MM.1S (cell line): ENCODE measurements at regions not wholly inside any gene's neighbourhood (a gene's known extent, or its start where the extent isn't known, plus 50 kb on each side); places are given as distances from the start of the nearest gene placed in this dataset.

ENCODE experiments used
- DNase-seq: peaks from one replicate; pipeline ENCODE4 v3.0.0-alpha.2; 2015
- H2AFZ ChIP-seq: fragments of 300-600 bp; sonication (generic); 2 replicates; pipeline ENCODE4 v1.6.0; 2016; ENCODE audit warnings: antibody characterized with exemption, low read length
- H3F3A ChIP-seq: fragments of 300-600 bp; sonication (generic); 2 replicates; pipeline ENCODE4 v1.6.1; 2016; ENCODE audit warnings: mild to moderate bottlenecking, antibody characterized with exemption, low read length, moderate library complexity, mixed read lengths; ENCODE audit not compliant: insufficient read depth
- H3K27ac ChIP-seq: fragments of 300-600 bp; sonication (generic); 2 replicates; pipeline ENCODE4 v1.5.1; 2016; ENCODE audit warnings: mild to moderate bottlenecking, low read length
- H3K27me3 ChIP-seq: fragments of 300-600 bp; sonication (generic); replicated peaks from 2 replicates; pipeline ENCODE4 v1.6.0; 2016; ENCODE audit warnings: low read length; ENCODE audit not compliant: insufficient read depth
- H3K36me3 ChIP-seq: fragments of 300-600 bp; sonication (generic); replicated peaks from 2 replicates; pipeline ENCODE4 v1.6.1; 2016; ENCODE audit warnings: mild to moderate bottlenecking, low read length, mixed read lengths; ENCODE audit not compliant: insufficient read depth
- H3K4me1 ChIP-seq: fragments of 300-600 bp; sonication (generic); 2 replicates; pipeline ENCODE4 v1.6.1; 2016; ENCODE audit warnings: low read length, mixed read lengths
- H3K4me2 ChIP-seq: fragments of 300-600 bp; sonication (generic); 2 replicates; pipeline ENCODE4 v1.6.0; 2016; ENCODE audit warnings: low read depth, low read length
- H3K4me3 ChIP-seq: fragments of 300-600 bp; sonication (generic); 2 replicates; pipeline ENCODE4 v1.5.1; 2016; ENCODE audit warnings: low read length, mixed read lengths
- H3K79me2 ChIP-seq: fragments of 300-600 bp; sonication (generic); 2 replicates; pipeline ENCODE4 v1.6.1; 2016; ENCODE audit warnings: mixed run types, low read length, mixed read lengths
- H3K9ac ChIP-seq: fragments of 300-600 bp; sonication (generic); 2 replicates; pipeline ENCODE4 v1.6.1; 2016; ENCODE audit warnings: low read length, mixed read lengths
- H3K9me2 ChIP-seq: fragments of 300-600 bp; sonication (generic); replicated peaks from 2 replicates; pipeline ENCODE4 v1.6.1; 2016; ENCODE audit warnings: mild to moderate bottlenecking, low read length, mixed read lengths; ENCODE audit not compliant: insufficient read depth
- H3K9me3 ChIP-seq: fragments of 300-600 bp; sonication (generic); replicated peaks from 2 replicates; pipeline ENCODE4 v1.6.1; 2016; ENCODE audit warnings: mild to moderate bottlenecking, low read length, mixed read lengths; ENCODE audit not compliant: insufficient read depth
- H4K20me1 ChIP-seq: fragments of 300-600 bp; sonication (generic); 2 replicates; pipeline ENCODE4 v1.6.1; 2016; ENCODE audit warnings: mild to moderate bottlenecking, low read length, moderate library complexity, mixed read lengths; ENCODE audit not compliant: insufficient read depth
- EZH2 ChIP-seq: fragments of 300-600 bp; sonication (generic); optimal IDR thresholded peaks from 2 replicates; pipeline ENCODE3; 2017; ENCODE audit warnings: low read depth, mild to moderate bottlenecking, antibody characterized with exemption, low read length, mixed read lengths
- EZH2phosphoT487 ChIP-seq: fragments of 300-600 bp; sonication (generic); IDR thresholded peaks from 2 replicates; pipeline ENCODE4 v1.6.1; 2018; ENCODE audit warnings: antibody characterized with exemption, low read length
- TF ChIP-seq, protein P1 (sequence below): fragments of 300-600 bp; sonication (generic); IDR thresholded peaks from 2 replicates; pipeline ENCODE4 v1.5.1; 2016; ENCODE audit warnings: antibody characterized with exemption, low read length, mixed read lengths

- no peak overlapping the region for H3K4me2 ChIP-seq
- H3K36me3 ChIP-seq: no peaks in the 10 kb centered on the region
- H3K4me3 ChIP-seq: no peak overlapping the region
- H3K9ac ChIP-seq: no peak overlapping the region
- no peaks in the 10 kb centered on the region for H3K4me1 ChIP-seq
- H3K79me2 ChIP-seq: no peaks in the 10 kb centered on the region
- TF ChIP-seq EZH2phosphoT487: no peak
- TF ChIP-seq, protein P1, sequence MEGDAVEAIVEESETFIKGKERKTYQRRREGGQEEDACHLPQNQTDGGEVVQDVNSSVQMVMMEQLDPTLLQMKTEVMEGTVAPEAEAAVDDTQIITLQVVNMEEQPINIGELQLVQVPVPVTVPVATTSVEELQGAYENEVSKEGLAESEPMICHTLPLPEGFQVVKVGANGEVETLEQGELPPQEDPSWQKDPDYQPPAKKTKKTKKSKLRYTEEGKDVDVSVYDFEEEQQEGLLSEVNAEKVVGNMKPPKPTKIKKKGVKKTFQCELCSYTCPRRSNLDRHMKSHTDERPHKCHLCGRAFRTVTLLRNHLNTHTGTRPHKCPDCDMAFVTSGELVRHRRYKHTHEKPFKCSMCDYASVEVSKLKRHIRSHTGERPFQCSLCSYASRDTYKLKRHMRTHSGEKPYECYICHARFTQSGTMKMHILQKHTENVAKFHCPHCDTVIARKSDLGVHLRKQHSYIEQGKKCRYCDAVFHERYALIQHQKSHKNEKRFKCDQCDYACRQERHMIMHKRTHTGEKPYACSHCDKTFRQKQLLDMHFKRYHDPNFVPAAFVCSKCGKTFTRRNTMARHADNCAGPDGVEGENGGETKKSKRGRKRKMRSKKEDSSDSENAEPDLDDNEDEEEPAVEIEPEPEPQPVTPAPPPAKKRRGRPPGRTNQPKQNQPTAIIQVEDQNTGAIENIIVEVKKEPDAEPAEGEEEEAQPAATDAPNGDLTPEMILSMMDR: no peak
- no peak for TF ChIP-seq EZH2
- no peaks in the 10 kb centered on the region for H3K9me2 ChIP-seq
- H3K9me3 ChIP-seq: no peaks in the 10 kb centered on the region
- H3F3A ChIP-seq: no peaks in the 10 kb centered on the region
- no peaks in the 10 kb centered on the region for H4K20me1 ChIP-seq
- no peaks in the 10 kb centered on the region for H3K27me3 ChIP-seq
- H3K27ac ChIP-seq: no peak overlapping the region
- no peak overlapping the region for H2AFZ ChIP-seq
- no peak for DNase-seq
Observed at GRCh38 chr2:234569776-234570430, 73.0 kb upstream of the ARL4C start.

DNA sequence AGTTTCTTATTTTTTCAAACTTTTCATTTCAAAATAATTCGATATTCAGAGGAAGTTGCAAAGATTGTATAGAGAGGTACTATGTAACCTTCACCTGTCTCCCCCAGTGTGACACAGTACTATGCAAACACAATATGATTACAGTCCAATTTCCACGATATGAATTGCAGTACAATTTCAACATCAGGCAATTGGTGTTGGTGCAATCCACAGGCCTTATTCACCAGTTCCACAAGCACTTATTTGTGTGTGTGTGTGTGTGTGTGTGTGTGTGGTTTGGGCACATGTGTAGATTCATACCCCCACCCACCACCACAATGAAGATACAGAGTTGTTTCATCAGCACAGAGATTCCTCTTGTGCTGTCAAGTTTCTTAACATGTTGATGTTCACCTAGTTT is 69.7 kb upstream of the ARL4C start:
- Histone ChIP-seq H3K4me1 (no peaks in the 10 kb centered on the region), H3K9ac (no peak overlapping the region), H3K9me2 (no peaks in the 10 kb centered on the region), H3K4me3 (no peak overlapping the region), H3K4me2 (no peak overlapping the region), H3K79me2 (no peaks in the 10 kb centered on the region), H4K20me1 (no peaks in the 10 kb centered on the region), H3K36me3 (no peaks in the 10 kb centered on the region), H3K27ac (no peak overlapping the region), H2AFZ (no peak overlapping the region), H3K27me3 (no peaks in the 10 kb centered on the region), H3F3A (no peaks in the 10 kb centered on the region), H3K9me3 (no peaks in the 10 kb centered on the region)
- no peak for DNase-seq
- TF ChIP-seq EZH2phosphoT487 (no peak), EZH2 (no peak)
- TF ChIP-seq, protein P1: no peak

GRCh38 chr2:234565842-234566619 is 69.2 kb upstream of the ARL4C start:
- no peak for TF ChIP-seq EZH2phosphoT487
- TF ChIP-seq, protein P1: no peak
- TF ChIP-seq EZH2: no peak
- Histone ChIP-seq H3K36me3 (no peaks in the 10 kb centered on the region), H3K9ac (no peak overlapping the region), H3F3A (no peaks in the 10 kb centered on the region), H3K27me3 (no peaks in the 10 kb centered on the region), H2AFZ (no peak overlapping the region), H3K79me2 (no peaks in the 10 kb centered on the region), H4K20me1 (no peaks in the 10 kb centered on the region), H3K9me2 (no peaks in the 10 kb centered on the region), H3K4me2 (no peak overlapping the region), H3K9me3 (no peaks in the 10 kb centered on the region), H3K27ac (no peak overlapping the region), H3K4me1 (no peaks in the 10 kb centered on the region), H3K4me3 (no peak overlapping the region)
- no peak for DNase-seq
